MV-4-11 (cell line): ENCODE measurements at regions not wholly inside any gene's neighbourhood (a gene's known extent, or its start where the extent isn't known, plus 50 kb on each side); places are given as distances from the start of the nearest gene placed in this dataset.
"Not testable (repeated sequence)": the region's sequence is repeated elsewhere in the genome, so short reads cannot be mapped to it uniquely, and the experiment has no call there.

Source experiments
- DNase-seq: peaks from one replicate; lab custom pipeline; 2025; lab: John Stamatoyannopoulos, UW

- no peak for DNase-seq
Observed at GRCh38 chr4:141290771-141291170, 70.1 kb downstream of the ZNF330 start.

GRCh38 chr4:141294306-141294705 lies 73.6 kb downstream of the ZNF330 start:
- peak; percentile 65 for DNase-seq

GRCh38 chr4:141301216-141301615 lies 80.5 kb downstream of the ZNF330 start:
- DNase-seq = no peak

GRCh38 chr4:141302924-141303323 lies 82.2 kb downstream of the ZNF330 start:
- no peak for DNase-seq

GRCh38 chr4:141304346-141304745 lies 83.7 kb downstream of the ZNF330 start:
- DNase-seq = no peak

GRCh38 chr4:141306331-141306730 lies 85.6 kb downstream of the ZNF330 start:
- no peak for DNase-seq

- peak; percentile 90 for DNase-seq
Observed at GRCh38 chr4:141307241-141307689, 86.6 kb downstream of the ZNF330 start.

- no peak for DNase-seq
Observed at GRCh38 chr4:141309874-141310273, 89.2 kb downstream of the ZNF330 start.

- peak; percentile 95 for DNase-seq
Observed at GRCh38 chr4:141311246-141312204, 90.8 kb downstream of the ZNF330 start.

- DNase-seq = no peak
Observed at GRCh38 chr4:141314627-141315026, 93.9 kb downstream of the ZNF330 start.

GRCh38 chr4:141328560-141329173 lies 108.0 kb downstream of the ZNF330 start:
- no peak for DNase-seq

- peak; percentile 81 for DNase-seq
Observed at GRCh38 chr4:141329174-141329569, 108.5 kb downstream of the ZNF330 start.

GRCh38 chr4:141330616-141331015 lies 109.9 kb downstream of the ZNF330 start:
- no peak for DNase-seq

GRCh38 chr4:141331534-141332358 lies 111.1 kb downstream of the ZNF330 start:
- DNase-seq = no peak

- not testable (repeated sequence) for DNase-seq
Observed at GRCh38 chr4:141332359-141333181, 111.9 kb downstream of the ZNF330 start.

- DNase-seq = not testable (repeated sequence)
Observed at GRCh38 chr4:141333456-141334230, 112.9 kb downstream of the ZNF330 start.

- no peak for DNase-seq
Observed at GRCh38 chr4:141335166-141335565, 114.5 kb downstream of the ZNF330 start.

- no peak for DNase-seq
Observed at GRCh38 chr4:141338238-141338637, 117.5 kb downstream of the ZNF330 start.

GRCh38 chr4:141339391-141339790 lies 118.7 kb downstream of the ZNF330 start:
- DNase-seq = no peak

- DNase-seq = no peak
Observed at GRCh38 chr4:141339966-141340365, 119.3 kb downstream of the ZNF330 start.

GRCh38 chr4:141340458-141340857 lies 119.8 kb downstream of the ZNF330 start:
- no peak for DNase-seq
